Fibroblast of peridontal ligament (primary cell): ENCODE measurements at regions not wholly inside any gene's neighbourhood (a gene's known extent, or its start where the extent isn't known, plus 50 kb on each side); places are given as distances from the start of the nearest gene placed in this dataset.
"Not testable (repeated sequence)": the region's sequence is repeated elsewhere in the genome, so short reads cannot be mapped to it uniquely, and the experiment has no call there.

Experiments
- DNase-seq: peaks from one replicate; pipeline ENCODE4 v3.0.0-alpha.2; 2010; ENCODE audit errors: extremely low read depth

GRCh38 chr10:78585952-78586351, 482.8 kb upstream of the ZMIZ1 start:
- DNase-seq, result no peak

- DNase-seq, result peak; percentile 66
Observed at GRCh38 chr10:78588194-78588811, 480.5 kb upstream of the ZMIZ1 start.

GRCh38 chr10:78589687-78590086, 479.1 kb upstream of the ZMIZ1 start:
- no peak for DNase-seq

GRCh38 chr10:78591066-78591465, 477.7 kb upstream of the ZMIZ1 start:
- no peak for DNase-seq

- no peak for DNase-seq
Observed at GRCh38 chr10:78594559-78595268, 474.1 kb upstream of the ZMIZ1 start.

- no peak for DNase-seq
Observed at GRCh38 chr10:78595269-78595619, 473.5 kb upstream of the ZMIZ1 start.

- no peak for DNase-seq
Observed at GRCh38 chr10:78596556-78596955, 472.2 kb upstream of the ZMIZ1 start.

- DNase-seq, result no peak
Observed at GRCh38 chr10:78597796-78598555, 470.8 kb upstream of the ZMIZ1 start.

GRCh38 chr10:78599122-78599853, 469.5 kb upstream of the ZMIZ1 start:
- DNase-seq, result no peak

- DNase-seq, result no peak
Observed at GRCh38 chr10:78600121-78600665, 468.6 kb upstream of the ZMIZ1 start.

- peak; percentile 44 for DNase-seq
Observed at GRCh38 chr10:78600740-78601139, 468.0 kb upstream of the ZMIZ1 start.

- no peak for DNase-seq
Observed at GRCh38 chr10:78602201-78602932, 466.4 kb upstream of the ZMIZ1 start.

- DNase-seq, result no peak
Observed at GRCh38 chr10:78604286-78604685, 464.5 kb upstream of the ZMIZ1 start.

- no peak for DNase-seq
Observed at GRCh38 chr10:78604721-78605120, 464.0 kb upstream of the ZMIZ1 start.

- DNase-seq, result peak; percentile 22
Observed at GRCh38 chr10:78605800-78606350, 462.9 kb upstream of the ZMIZ1 start.

- DNase-seq, result not testable (repeated sequence)
Observed at GRCh38 chr10:78606766-78607165, 462.0 kb upstream of the ZMIZ1 start.

- no peak for DNase-seq
Observed at GRCh38 chr10:78609976-78610375, 458.8 kb upstream of the ZMIZ1 start.

- no peak for DNase-seq
Observed at GRCh38 chr10:78613132-78613531, 455.6 kb upstream of the ZMIZ1 start.

GRCh38 chr10:78614267-78614666, 454.5 kb upstream of the ZMIZ1 start:
- DNase-seq, result no peak

- DNase-seq, result no peak
Observed at GRCh38 chr10:78614744-78615143, 454.0 kb upstream of the ZMIZ1 start.

- no peak for DNase-seq
Observed at GRCh38 chr10:78616125-78616695, 452.6 kb upstream of the ZMIZ1 start.
